GM20000 (cell line): ENCODE measurements at regions not wholly inside any gene's neighbourhood (a gene's known extent, or its start where the extent isn't known, plus 50 kb on each side); places are given as distances from the start of the nearest gene placed in this dataset.
"Not testable (repeated sequence)": the region's sequence is repeated elsewhere in the genome, so short reads cannot be mapped to it uniquely, and the experiment has no call there.

ENCODE experiments used
- DNase-seq: peaks from one replicate; pipeline ENCODE4 v3.0.0; 2012; ENCODE audit warnings: low spot score
- CTCF ChIP-seq: IDR thresholded peaks from 2 replicates; pipeline ENCODE4 v1.5.1; 2012; ENCODE audit warnings: mild to moderate bottlenecking, control low read depth; ENCODE audit errors: extremely low read depth, missing control alignments

GRCh38 chr14:28626780-28627179 lies 139.8 kb upstream of the FOXG1 start:
- no peak for TF ChIP-seq CTCF
- DNase-seq = no peak

DNA sequence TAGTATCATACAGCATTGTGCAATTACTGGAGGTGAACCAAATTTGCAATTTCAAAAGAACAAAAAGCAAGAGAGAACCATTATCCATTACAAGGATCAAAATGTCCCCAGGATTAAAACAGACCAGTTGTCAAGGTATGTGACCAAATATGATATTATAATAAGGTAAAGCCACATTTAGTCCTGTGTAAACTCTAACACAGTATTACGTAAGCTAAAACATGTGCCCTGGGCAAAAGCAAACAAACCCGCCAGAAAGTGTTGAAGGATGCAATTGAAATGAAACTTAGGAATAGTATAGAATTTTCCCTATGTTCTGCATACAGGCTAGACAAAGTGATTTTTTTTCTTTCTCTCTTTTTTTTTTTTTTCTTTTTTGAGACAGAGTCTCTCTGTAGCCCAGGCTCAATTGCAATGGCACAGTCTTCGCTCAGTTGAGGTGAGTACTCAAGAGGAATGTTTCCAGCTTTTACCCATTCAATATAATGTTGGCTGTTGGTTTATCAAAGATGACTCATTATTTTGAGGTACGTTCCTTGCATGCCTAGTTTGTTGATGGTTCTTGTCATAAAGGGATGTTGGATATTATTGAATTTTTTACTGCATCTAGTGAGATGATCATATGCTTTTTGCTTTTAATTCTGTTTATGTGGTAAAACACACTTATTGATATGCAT lies 137.1 kb upstream of the FOXG1 start:
- TF ChIP-seq CTCF = no peak
- DNase-seq = no peak

GRCh38 chr14:28630100-28630499 lies 136.5 kb upstream of the FOXG1 start:
- no peak for TF ChIP-seq CTCF
- no peak for DNase-seq

- TF ChIP-seq CTCF = peak; percentile 24
These were observed 131.2 kb upstream of the FOXG1 start for GRCh38 chr14:28635387-28635786.

GRCh38 chr14:28635816-28636215 lies 130.8 kb upstream of the FOXG1 start:
- not testable (repeated sequence) for DNase-seq

More at GRCh38 chr14:28635387-28635786, 131.2 kb upstream of the FOXG1 start:
- no peak for DNase-seq

GRCh38 chr14:28641189-28641588 lies 125.4 kb upstream of the FOXG1 start:
- not testable (repeated sequence) for DNase-seq

- no peak for TF ChIP-seq CTCF
- no peak for DNase-seq
These were observed 115.4 kb upstream of the FOXG1 start for GRCh38 chr14:28651148-28651547.

DNA sequence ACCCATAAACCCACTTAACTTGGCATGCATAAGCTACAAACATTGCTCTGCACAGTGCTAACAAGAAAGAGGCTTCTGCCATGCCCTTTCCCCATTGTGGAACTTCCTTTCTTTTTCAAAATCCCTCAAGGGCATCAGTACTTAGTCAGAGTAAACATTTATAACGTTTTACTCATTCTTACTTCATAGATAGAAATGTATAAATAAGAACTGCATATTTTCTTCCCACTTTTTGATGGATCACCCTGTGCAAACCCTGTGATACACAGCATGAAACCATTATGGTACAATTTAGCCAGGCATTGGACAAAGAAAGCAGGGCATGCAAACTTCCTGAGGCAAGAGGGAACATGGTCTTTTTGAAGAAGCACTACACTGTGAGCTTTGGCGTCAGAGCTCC lies 113.8 kb upstream of the FOXG1 start:
- TF ChIP-seq CTCF = no peak
- no peak for DNase-seq
